ENCODE measurements at regions not wholly inside any gene's neighbourhood (a gene's known extent, or its start where the extent isn't known, plus 50 kb on each side); places are given as distances from the start of the nearest gene placed in this dataset.

DNA sequence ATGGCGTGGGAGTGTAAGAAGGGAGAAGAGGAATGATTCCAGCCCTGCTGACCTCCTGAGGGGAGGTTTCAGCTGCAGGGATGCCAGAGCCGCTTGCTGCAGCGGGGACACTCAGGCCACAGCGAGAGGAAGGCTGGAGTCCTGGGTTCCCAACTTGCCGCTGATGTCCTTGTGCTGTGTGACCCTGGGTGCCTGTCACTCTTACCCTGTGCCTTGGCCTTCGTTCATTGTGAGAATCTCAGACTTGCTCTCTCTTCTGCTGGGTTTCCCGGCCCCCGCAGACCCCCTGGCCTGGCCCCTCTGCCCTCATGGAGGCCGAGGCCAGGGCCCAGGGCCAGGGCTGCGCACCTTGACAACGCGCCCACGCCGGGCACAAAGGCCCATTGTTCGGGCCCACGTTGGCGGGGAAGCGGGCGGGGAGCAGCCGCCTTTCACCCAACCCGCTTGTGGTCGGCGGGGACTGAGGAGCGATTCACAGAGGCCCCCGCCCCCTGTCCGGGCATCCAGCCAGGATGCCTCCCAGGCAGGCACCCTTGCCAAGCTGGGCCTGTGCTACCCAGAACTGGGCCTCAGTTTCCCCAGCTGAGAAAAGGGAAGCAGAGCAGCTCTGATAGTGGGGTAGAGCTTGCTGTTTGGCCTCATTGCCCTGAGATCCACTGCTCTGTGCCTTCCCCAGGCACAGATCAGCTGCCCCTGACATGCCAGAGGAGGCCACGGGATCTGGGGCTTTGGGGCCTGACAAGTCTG lies 52.4 kb downstream of the CEBPB start:
- TF ChIP-seq, protein P1, sequence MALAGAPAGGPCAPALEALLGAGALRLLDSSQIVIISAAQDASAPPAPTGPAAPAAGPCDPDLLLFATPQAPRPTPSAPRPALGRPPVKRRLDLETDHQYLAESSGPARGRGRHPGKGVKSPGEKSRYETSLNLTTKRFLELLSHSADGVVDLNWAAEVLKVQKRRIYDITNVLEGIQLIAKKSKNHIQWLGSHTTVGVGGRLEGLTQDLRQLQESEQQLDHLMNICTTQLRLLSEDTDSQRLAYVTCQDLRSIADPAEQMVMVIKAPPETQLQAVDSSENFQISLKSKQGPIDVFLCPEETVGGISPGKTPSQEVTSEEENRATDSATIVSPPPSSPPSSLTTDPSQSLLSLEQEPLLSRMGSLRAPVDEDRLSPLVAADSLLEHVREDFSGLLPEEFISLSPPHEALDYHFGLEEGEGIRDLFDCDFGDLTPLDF (CRISPR knock-in tag; IDR thresholded peaks at IDR 0.05) = no peak
- TF ChIP-seq, protein P2, sequence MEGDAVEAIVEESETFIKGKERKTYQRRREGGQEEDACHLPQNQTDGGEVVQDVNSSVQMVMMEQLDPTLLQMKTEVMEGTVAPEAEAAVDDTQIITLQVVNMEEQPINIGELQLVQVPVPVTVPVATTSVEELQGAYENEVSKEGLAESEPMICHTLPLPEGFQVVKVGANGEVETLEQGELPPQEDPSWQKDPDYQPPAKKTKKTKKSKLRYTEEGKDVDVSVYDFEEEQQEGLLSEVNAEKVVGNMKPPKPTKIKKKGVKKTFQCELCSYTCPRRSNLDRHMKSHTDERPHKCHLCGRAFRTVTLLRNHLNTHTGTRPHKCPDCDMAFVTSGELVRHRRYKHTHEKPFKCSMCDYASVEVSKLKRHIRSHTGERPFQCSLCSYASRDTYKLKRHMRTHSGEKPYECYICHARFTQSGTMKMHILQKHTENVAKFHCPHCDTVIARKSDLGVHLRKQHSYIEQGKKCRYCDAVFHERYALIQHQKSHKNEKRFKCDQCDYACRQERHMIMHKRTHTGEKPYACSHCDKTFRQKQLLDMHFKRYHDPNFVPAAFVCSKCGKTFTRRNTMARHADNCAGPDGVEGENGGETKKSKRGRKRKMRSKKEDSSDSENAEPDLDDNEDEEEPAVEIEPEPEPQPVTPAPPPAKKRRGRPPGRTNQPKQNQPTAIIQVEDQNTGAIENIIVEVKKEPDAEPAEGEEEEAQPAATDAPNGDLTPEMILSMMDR (IDR thresholded peaks at IDR 0.05) = no peak
- TF ChIP-seq, protein P3, sequence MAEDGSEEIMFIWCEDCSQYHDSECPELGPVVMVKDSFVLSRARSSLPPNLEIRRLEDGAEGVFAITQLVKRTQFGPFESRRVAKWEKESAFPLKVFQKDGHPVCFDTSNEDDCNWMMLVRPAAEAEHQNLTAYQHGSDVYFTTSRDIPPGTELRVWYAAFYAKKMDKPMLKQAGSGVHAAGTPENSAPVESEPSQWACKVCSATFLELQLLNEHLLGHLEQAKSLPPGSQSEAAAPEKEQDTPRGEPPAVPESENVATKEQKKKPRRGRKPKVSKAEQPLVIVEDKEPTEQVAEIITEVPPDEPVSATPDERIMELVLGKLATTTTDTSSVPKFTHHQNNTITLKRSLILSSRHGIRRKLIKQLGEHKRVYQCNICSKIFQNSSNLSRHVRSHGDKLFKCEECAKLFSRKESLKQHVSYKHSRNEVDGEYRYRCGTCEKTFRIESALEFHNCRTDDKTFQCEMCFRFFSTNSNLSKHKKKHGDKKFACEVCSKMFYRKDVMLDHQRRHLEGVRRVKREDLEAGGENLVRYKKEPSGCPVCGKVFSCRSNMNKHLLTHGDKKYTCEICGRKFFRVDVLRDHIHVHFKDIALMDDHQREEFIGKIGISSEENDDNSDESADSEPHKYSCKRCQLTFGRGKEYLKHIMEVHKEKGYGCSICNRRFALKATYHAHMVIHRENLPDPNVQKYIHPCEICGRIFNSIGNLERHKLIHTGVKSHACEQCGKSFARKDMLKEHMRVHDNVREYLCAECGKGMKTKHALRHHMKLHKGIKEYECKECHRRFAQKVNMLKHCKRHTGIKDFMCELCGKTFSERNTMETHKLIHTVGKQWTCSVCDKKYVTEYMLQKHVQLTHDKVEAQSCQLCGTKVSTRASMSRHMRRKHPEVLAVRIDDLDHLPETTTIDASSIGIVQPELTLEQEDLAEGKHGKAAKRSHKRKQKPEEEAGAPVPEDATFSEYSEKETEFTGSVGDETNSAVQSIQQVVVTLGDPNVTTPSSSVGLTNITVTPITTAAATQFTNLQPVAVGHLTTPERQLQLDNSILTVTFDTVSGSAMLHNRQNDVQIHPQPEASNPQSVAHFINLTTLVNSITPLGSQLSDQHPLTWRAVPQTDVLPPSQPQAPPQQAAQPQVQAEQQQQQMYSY (CRISPR knock-in tag; IDR thresholded peaks at IDR 0.05) = no peak
- TF ChIP-seq NFYB (CRISPR knock-in tag; conservative IDR thresholded peaks at IDR 0.05; ENCODE audit: low read depth) (no peak), ELF4 (CRISPR knock-in tag; IDR thresholded peaks at IDR 0.05; ENCODE audit: low read depth) (no peak)
- TF ChIP-seq, protein P4, sequence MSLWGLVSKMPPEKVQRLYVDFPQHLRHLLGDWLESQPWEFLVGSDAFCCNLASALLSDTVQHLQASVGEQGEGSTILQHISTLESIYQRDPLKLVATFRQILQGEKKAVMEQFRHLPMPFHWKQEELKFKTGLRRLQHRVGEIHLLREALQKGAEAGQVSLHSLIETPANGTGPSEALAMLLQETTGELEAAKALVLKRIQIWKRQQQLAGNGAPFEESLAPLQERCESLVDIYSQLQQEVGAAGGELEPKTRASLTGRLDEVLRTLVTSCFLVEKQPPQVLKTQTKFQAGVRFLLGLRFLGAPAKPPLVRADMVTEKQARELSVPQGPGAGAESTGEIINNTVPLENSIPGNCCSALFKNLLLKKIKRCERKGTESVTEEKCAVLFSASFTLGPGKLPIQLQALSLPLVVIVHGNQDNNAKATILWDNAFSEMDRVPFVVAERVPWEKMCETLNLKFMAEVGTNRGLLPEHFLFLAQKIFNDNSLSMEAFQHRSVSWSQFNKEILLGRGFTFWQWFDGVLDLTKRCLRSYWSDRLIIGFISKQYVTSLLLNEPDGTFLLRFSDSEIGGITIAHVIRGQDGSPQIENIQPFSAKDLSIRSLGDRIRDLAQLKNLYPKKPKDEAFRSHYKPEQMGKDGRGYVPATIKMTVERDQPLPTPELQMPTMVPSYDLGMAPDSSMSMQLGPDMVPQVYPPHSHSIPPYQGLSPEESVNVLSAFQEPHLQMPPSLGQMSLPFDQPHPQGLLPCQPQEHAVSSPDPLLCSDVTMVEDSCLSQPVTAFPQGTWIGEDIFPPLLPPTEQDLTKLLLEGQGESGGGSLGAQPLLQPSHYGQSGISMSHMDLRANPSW (CRISPR knock-in tag; conservative IDR thresholded peaks at IDR 0.05; ENCODE audit: low read depth) = no peak
- TF ChIP-seq, protein P5, sequence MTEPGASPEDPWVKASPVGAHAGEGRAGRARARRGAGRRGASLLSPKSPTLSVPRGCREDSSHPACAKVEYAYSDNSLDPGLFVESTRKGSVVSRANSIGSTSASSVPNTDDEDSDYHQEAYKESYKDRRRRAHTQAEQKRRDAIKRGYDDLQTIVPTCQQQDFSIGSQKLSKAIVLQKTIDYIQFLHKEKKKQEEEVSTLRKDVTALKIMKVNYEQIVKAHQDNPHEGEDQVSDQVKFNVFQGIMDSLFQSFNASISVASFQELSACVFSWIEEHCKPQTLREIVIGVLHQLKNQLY (CRISPR knock-in tag; IDR thresholded peaks at IDR 0.05) = no peak

Measured in WTC11 (cell line).